ENCODE measurements at regions not wholly inside any gene's neighbourhood (a gene's known extent, or its start where the extent isn't known, plus 50 kb on each side); places are given as distances from the start of the nearest gene placed in this dataset.

DNA sequence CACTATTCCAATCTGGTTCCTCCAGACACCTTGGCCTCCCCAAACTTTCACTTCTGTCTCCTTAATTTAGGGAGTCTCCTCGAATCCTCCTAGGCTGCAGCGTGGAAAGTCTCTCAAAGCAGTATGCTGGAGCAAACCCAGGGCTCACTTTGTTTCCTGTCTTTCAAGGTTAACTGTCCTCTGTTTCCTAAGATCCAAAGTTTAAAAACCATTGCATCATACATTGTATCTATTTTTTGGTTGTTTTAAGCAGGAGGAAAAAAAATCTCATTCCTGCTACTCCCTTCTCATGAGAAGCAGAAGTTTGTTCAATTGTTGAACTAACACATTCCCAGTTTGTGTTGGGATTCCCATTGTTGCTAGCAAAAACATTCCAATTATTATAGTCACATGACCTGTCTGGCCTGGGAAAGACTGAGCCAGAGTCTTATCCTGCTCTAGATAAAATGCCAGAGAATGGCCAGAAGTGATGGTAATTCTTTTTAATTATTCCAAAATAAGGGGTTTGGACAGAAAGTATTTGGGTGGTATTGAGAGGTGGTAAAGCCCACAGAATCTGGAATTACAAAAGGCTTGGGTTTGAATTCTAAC, 67.3 kb downstream of the HSPB8 start:
- ATAC-seq (no peak), DNase-seq (ENCODE audit: missing footprints) (no peak)
- intact Hi-C loops (cut with DNase I): loop anchor here (2.0 to 5.0 kb wide), 4 partner anchors 37 to 136 kb away; no protein-coding TSS in a partner anchor

DNA sequence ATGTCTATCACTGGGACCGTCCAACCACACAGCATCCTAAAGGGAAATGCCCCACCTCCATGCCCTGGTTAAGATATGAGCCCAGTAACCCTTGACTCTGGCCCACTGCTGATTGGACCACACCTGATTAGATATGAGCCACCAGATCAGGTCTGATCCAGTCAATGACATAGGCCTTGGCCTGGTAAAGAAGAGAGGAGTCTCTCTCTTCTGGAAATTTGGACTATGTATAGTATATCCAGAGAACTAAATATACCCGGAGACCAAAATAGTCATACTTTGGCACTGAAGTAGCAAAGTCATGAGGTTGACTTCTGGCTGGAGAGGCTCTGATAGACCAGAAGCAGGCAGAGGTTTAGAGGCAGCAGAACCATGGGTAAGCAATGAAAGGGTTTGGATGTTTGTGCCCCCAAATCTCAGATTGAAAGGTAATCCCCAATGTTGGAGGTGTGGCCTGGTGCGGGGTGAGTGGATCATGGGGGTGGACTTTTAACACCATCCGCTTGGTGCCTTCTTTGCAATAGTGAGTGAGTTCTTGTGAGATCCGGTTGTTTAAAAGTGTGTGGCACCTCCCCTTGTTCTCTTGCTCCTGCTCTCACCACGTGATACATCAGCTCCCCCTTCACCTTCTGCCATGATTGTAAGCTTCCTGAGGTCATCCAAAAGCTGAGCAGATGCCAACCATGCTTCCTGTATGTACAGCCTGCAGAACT, 68.4 kb downstream of the HSPB8 start:
- intact Hi-C loops (cut with DNase I): loop anchor here (2.0 to 5.0 kb wide), 4 partner anchors 38 to 135 kb away; no protein-coding TSS in a partner anchor
- ATAC-seq (peak; percentile 87), DNase-seq (ENCODE audit: missing footprints) (no peak)

DNA sequence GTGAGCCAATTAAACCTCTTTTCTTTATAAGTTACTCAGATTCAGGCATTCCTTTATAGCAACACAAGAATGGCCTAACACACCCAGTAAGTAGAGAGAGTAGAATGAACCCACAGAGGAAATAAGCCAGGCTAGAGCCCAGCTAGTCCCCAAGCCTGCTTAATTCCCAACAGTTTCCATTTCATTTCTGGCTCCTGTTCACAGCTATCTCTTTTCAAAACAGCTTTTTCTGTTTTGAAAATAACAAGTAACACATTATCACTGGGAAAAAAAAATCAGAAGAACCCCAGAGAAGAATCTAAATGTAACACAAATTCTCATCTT, 69.0 kb downstream of the HSPB8 start:
- intact Hi-C loops (cut with DNase I): loop anchor here (2.0 to 5.0 kb wide), 4 partner anchors 39 to 135 kb away; no protein-coding TSS in a partner anchor
- DNase-seq (ENCODE audit: missing footprints): no peak
- peak; percentile 35 for ATAC-seq

DNA sequence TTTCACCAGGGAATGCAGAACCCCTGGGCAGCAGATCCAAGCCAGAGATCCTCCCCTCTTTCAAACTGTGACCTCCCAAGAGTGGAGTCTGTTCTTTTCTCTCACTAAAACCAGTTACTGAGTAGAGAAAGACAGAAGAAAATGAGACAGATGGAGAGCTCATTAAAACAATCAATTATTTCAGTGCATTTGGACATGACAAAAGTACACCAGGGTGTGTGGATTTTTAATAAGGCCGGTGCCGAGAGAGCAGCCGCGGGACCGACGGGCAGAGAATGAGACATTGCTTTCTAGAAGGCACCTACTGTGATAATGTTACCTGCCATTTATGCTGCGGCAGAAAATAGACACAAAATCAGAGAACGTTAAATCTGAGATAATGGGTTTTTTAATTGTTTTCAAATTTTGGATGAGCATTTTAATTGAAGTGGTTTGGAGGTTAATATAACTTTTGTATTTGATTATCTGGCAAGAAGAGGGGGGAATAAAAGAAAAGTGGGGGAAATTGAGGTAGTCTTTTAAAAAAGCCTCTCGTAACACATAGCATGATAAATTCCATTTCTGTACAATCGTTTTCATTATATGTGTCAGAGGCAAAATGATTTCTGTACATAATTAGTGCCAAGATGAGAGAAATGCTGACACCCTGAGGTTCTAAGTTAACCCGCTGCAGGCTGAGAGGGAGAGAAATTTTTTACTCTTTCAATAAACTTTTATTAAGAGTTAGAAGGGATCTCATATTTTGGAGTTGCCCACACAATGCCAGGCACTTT, 70.8 kb downstream of the HSPB8 start:
- intact Hi-C loops (cut with DNase I): loop anchor here (5.0 kb wide), 2 partner anchors 132 to 133 kb away; no protein-coding TSS in a partner anchor
- DNase-seq (ENCODE audit: missing footprints) (no peak), ATAC-seq (no peak)

DNA sequence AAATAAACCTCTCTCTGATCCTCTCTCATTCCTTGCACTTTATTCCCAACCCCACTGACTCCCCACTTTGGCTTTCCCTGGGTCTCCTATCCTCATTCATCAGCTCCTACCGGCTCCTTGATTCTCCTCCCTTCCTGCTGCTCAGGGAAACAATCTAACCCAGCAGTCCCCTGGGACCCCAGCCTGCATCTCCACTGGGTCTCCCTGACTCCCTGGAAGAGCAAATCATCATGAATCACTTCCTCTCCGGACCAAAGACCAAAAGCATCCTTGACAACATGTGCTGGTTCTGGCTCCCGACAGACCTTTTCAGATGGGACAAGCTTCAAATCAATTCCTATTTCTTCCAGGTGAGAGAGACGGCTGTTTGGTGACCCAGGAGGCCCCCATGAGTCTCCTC, 76.6 kb downstream of the HSPB8 start:
- intact Hi-C loops (cut with DNase I): no loop called here
- no peak for DNase-seq (ENCODE audit: missing footprints)

DNA sequence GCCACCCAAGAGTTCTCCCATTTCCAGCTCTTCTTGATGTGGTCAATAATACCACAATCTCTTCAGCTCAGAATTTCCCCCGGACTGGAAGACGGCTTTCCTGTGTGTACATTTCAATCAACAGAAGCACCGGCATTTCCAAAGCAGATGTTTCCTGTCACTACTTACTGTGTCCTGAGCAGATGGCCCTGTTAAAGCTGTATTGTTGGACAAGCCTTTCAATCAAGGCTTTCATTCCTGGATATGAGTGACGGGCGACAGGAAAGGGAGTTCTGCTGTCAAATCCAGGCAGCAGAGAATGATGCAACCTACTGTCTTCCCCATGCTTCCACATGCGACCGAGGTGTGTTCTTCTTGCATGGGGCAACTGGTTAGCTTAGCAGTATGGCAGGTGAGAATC, 76.4 kb upstream of the CCDC60 start:
- no peak for ATAC-seq
- DNase-seq (ENCODE audit: missing footprints): no peak
- intact Hi-C loops (cut with DNase I): no loop called here

More for the DNA sequence above, 76.6 kb downstream of the HSPB8 start:
- ATAC-seq: no peak

DNA sequence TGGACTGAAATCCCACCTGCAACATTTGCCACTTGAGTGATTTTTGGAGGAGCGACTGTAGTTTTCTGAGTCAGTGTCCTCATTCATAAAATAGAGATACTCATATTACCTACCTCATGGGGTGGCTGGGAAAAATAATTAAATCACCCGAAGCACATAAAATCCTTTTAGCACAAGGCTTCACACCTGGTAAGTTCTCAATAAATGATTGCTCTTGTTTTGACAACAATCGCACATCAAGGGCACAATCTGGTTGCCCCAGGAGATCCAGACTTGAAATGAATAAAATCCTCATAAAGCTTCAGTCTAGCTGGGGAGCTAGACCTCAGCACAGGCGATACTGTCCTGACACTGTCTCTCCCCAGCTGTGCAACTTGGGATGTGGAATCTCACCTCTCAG, 76.0 kb upstream of the CCDC60 start:
- intact Hi-C loops (cut with DNase I): no loop called here
- no peak for ATAC-seq
- DNase-seq (ENCODE audit: missing footprints): no peak

DNA sequence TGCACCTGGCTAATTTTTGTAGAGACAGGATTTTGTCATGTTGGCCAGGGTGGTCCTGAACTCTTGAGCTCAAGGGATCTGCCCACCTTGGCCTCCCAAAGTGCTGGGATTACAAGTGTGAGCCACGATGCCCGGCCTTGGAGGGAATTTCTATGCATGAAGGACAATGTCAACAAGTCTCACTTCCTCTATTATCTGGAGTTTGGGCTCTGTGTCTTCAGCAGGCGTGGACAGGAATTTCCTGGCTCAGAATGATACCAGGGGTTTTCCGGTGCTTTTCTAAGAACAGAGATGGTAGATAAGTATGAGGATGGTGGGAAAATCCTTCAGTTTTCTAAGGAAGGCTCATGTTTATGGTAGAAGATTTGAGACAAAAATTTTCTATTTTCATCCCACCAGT, 75.0 kb upstream of the CCDC60 start:
- ATAC-seq: no peak
- DNase-seq (ENCODE audit: missing footprints): no peak

DNA sequence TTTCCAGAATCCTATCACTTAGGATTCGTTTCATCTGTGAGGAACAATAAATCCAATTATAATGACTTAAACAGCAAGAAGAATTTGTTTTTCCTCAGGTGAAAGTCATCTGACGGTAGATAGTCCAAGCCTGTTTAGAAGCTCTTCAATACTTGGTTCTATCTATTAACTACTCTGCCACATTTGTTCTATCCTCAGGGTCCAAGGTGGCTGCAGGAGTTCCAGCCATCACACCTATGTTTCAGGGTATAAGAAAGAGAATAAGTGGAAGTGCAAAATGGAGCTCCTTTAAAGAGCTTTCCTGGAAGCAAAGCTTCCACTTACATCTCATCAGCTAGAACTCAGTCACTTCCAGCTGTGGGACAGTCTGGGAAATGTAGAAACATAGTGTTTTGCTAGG, 72.1 kb upstream of the CCDC60 start:
- no peak for DNase-seq (ENCODE audit: missing footprints)
- intact Hi-C loops (cut with DNase I): no loop called here
- no peak for ATAC-seq

More for the DNA sequence above, 75.0 kb upstream of the CCDC60 start:
- intact Hi-C loops (cut with DNase I): no loop called here

DNA sequence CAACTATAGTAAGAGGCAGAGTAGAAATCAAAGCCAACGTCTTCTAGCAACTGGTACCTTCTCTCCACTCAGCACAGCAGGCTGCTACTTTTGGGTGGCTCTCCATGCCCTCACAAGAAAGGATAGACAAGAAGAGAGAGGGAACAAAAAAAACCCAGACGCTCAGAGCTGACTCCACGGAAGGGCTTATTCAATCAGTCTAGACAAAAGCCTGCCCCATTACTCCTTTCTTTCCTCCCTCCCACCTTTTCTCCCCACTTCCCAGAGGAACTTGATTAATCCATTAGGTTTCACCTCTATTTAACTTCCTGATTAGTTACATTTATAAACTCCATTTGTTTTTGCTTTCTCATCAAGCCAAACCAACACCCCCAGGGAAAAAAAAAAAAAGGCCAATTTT, 71.1 kb upstream of the CCDC60 start:
- DNase-seq (ENCODE audit: missing footprints) (no peak), ATAC-seq (no peak)
- intact Hi-C loops (cut with DNase I): no loop called here

DNA sequence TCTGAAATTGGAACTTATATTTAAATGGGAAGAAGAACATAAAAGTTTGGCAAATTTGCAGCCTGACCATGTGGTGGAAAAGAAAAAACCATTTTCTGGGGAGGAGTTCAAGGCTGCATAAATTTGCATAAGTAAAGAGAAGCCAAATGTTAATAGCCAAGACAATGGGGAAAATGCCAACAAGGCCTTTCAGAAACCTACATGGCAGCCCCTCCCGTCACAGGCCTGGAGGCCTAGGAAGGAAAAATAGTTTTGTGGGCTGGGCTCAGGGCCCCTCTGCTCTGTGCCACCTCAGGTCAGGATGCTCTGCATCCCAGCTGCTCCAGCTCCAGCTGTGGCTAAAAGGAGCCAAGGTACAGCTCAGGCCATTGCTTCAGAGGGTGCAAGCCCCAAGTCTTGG, 67.6 kb upstream of the CCDC60 start:
- DNase-seq (ENCODE audit: missing footprints) (no peak), ATAC-seq (no peak)
- intact Hi-C loops (cut with DNase I): no loop called here

DNA sequence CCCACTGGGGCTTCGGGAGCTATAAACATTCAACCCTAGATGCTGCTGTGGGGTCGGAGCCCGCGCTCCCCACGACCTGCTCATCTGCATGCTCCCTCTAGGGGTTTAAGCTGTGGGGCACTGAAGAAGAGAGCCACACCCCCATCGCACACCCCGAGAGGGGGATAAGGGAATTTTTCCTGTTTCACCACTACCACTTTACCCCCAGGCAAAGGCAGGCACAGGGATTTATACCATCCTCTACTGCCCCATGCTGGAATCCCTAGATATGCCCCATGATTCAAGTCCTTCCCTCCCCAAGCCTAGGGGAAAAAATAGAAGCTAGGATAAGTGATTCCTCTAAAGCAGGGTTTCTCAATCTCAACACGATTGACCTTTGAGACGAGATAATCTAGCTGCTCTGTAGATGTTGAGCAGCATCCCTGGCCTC, 59.9 kb upstream of the CCDC60 start:
- no peak for DNase-seq (ENCODE audit: missing footprints)
- peak; percentile 56 for ATAC-seq
- intact Hi-C loops (cut with DNase I): loop anchor here (5.0 kb wide), 1 partner anchor 157 kb away; no protein-coding TSS in a partner anchor

DNA sequence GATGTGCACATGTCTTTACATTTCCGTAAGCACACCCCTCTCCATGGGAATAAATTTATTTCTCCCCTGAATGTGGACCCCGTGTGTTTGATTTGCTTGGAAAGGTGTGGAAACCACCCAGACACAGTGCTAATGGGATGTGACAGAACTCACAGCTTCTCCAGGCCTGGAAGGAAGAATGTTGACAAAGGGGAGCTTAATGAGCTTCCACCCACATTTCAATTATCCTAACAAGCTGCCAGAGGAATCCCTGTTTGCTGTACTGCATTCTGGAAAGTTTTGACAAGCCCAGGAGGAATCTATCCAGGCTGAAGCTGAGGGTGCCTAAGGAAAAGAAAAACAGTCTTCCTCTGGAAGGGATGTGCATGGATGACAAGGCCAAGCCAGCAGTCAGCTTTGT, 51.2 kb upstream of the CCDC60 start:
- ATAC-seq (no peak), DNase-seq (ENCODE audit: missing footprints) (no peak)
- intact Hi-C loops (cut with DNase I): no loop called here

All from Right ventricle myocardium inferior (tissue), 1 donor.